ENCODE measurements at regions not wholly inside any gene's neighbourhood (a gene's known extent, or its start where the extent isn't known, plus 50 kb on each side); places are given as distances from the start of the nearest gene placed in this dataset.

GRCh38 chr3:94548581-94549316, 485.9 kb downstream of the NSUN3 start:
- Mint-ChIP-seq H3K9me3 (ENCODE audit: unreplicated experiment) (peaks cover 9% of the 10 kb centered on the region), H3K36me3 (ENCODE audit: insufficient read depth, unreplicated experiment) (no peaks in the 10 kb centered on the region), H3K4me3 (ENCODE audit: unreplicated experiment) (no peak overlapping the region), H3K4me1 (ENCODE audit: low read depth, unreplicated experiment) (peaks cover 15% of the 10 kb centered on the region), H3K27me3 (ENCODE audit: insufficient read depth, unreplicated experiment) (no peaks in the 10 kb centered on the region), H3K27ac (ENCODE audit: unreplicated experiment) (no peak overlapping the region)
- H3K9me3 ChIP-seq, result peaks cover 8% of the 10 kb centered on the region; the same call in 1 of the 2 replicates
- CTCF ChIA-PET, result no interaction called here
- POLR2A ChIA-PET, result no interaction called here
- H3K36me3 ChIP-seq (ENCODE audit: control insufficient read depth, insufficient read depth, low read length), result no peaks in the 10 kb centered on the region
- H3K4me1 ChIP-seq, result peaks cover 20% of the 10 kb centered on the region
- TF ChIP-seq, protein P1, sequence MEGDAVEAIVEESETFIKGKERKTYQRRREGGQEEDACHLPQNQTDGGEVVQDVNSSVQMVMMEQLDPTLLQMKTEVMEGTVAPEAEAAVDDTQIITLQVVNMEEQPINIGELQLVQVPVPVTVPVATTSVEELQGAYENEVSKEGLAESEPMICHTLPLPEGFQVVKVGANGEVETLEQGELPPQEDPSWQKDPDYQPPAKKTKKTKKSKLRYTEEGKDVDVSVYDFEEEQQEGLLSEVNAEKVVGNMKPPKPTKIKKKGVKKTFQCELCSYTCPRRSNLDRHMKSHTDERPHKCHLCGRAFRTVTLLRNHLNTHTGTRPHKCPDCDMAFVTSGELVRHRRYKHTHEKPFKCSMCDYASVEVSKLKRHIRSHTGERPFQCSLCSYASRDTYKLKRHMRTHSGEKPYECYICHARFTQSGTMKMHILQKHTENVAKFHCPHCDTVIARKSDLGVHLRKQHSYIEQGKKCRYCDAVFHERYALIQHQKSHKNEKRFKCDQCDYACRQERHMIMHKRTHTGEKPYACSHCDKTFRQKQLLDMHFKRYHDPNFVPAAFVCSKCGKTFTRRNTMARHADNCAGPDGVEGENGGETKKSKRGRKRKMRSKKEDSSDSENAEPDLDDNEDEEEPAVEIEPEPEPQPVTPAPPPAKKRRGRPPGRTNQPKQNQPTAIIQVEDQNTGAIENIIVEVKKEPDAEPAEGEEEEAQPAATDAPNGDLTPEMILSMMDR (IDR thresholded peaks at IDR 0.05; ENCODE audit: insufficient read depth in 1 of 2, low read depth in 1 of 2, low read length in 1 of 2, severe bottlenecking in 1 of 2, unreplicated experiment in 1 of 2), result no peak
- no peak for DNase-seq
- no peaks in the 10 kb centered on the region for H3K27me3 ChIP-seq (replicated peaks; ENCODE audit: control insufficient read depth, insufficient read depth, low read length)
- no TSS peak for BruUV-seq (replicated peaks)
- intact Hi-C loops (cut with micrococcal nuclease; ENCODE audit: unreplicated experiment), result no loop called here
- H3K4me3 ChIP-seq (ENCODE audit: low read depth, low read length), result no peak overlapping the region

- Histone ChIP-seq H3K9me3 (no peaks in the 10 kb centered on the region; the same call in 1 of the 2 replicates), H3K27me3 (replicated peaks; ENCODE audit: control insufficient read depth, insufficient read depth, low read length) (no peaks in the 10 kb centered on the region), H3K4me3 (ENCODE audit: low read depth, low read length) (no peak overlapping the region), H3K4me1 (no peaks in the 10 kb centered on the region), H3K36me3 (ENCODE audit: control insufficient read depth, insufficient read depth, low read length) (no peaks in the 10 kb centered on the region)
- TF ChIP-seq, protein P1 (IDR thresholded peaks at IDR 0.05; ENCODE audit: insufficient read depth in 1 of 2, low read depth in 1 of 2, low read length in 1 of 2, severe bottlenecking in 1 of 2, unreplicated experiment in 1 of 2), result no peak
- H3K36me3 Mint-ChIP-seq (ENCODE audit: insufficient read depth, unreplicated experiment), result no peaks in the 10 kb centered on the region
- H3K4me1 Mint-ChIP-seq (ENCODE audit: low read depth, unreplicated experiment), result no peaks in the 10 kb centered on the region
- H3K9me3 Mint-ChIP-seq (ENCODE audit: unreplicated experiment), result no peaks in the 10 kb centered on the region
- BruUV-seq (replicated peaks), result no TSS peak
- H3K27ac Mint-ChIP-seq (ENCODE audit: unreplicated experiment), result no peak overlapping the region
- no peak for DNase-seq
- ChIA-PET POLR2A (no interaction called here), CTCF (no interaction called here)
- H3K27me3 Mint-ChIP-seq (ENCODE audit: insufficient read depth, unreplicated experiment), result no peaks in the 10 kb centered on the region
- intact Hi-C loops (cut with micrococcal nuclease; ENCODE audit: unreplicated experiment), result no loop called here
- no peak overlapping the region for H3K4me3 Mint-ChIP-seq (ENCODE audit: unreplicated experiment)
Observed at GRCh38 chr3:94561094-94561493, 498.2 kb downstream of the NSUN3 start.

DNA sequence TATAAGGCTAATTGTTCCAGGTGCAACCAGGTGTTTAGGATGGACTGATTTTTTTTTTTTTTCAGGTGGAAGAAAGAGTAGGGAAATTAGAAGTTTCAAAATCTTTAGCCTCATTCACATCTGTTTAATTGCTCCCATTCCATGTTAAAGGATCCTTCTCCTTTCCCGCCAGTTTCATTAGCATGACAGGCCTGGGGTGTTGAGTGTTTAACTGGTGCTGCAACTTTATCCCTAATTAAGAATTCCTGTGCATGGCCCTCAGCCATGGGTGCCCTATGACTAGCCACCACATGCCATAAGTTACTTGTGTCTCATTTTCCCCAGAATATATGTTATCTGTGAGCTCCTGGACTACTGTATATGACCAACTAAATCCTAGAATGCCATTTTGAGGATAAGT, 501.4 kb downstream of the NSUN3 start:
- intact Hi-C loops (cut with micrococcal nuclease; ENCODE audit: unreplicated experiment), result no loop called here
- H3K36me3 Mint-ChIP-seq (ENCODE audit: insufficient read depth, unreplicated experiment), result no peaks in the 10 kb centered on the region

More for the DNA sequence above, 501.4 kb downstream of the NSUN3 start:
- Histone ChIP-seq H3K9me3 (no peaks in the 10 kb centered on the region; the same call in 1 of the 2 replicates), H3K4me1 (no peaks in the 10 kb centered on the region), H3K4me3 (ENCODE audit: low read depth, low read length) (no peak overlapping the region), H3K36me3 (ENCODE audit: control insufficient read depth, insufficient read depth, low read length) (no peaks in the 10 kb centered on the region), H3K27me3 (replicated peaks; ENCODE audit: control insufficient read depth, insufficient read depth, low read length) (no peaks in the 10 kb centered on the region)
- DNase-seq, result no peak
- POLR2A ChIA-PET, result no interaction called here
- no peak overlapping the region for H3K27ac Mint-ChIP-seq (ENCODE audit: unreplicated experiment)
- no peaks in the 10 kb centered on the region for H3K4me1 Mint-ChIP-seq (ENCODE audit: low read depth, unreplicated experiment)
- H3K9me3 Mint-ChIP-seq (ENCODE audit: unreplicated experiment), result peaks cover 9% of the 10 kb centered on the region
- TF ChIP-seq, protein P1 (IDR thresholded peaks at IDR 0.05; ENCODE audit: insufficient read depth in 1 of 2, low read depth in 1 of 2, low read length in 1 of 2, severe bottlenecking in 1 of 2, unreplicated experiment in 1 of 2), result no peak
- no TSS peak for BruUV-seq (replicated peaks)
- no peak overlapping the region for H3K4me3 Mint-ChIP-seq (ENCODE audit: unreplicated experiment)
- H3K27me3 Mint-ChIP-seq (ENCODE audit: insufficient read depth, unreplicated experiment), result no peaks in the 10 kb centered on the region
- CTCF ChIA-PET, result no interaction called here

All from Caco-2 (cell line).